Breast epithelium (tissue), 3 donors: ENCODE measurements at regions not wholly inside any gene's neighbourhood (a gene's known extent, or its start where the extent isn't known, plus 50 kb on each side); places are given as distances from the start of the nearest gene placed in this dataset.

Experiments used
- POLR2A ChIP-seq: fragments of 450-650 bp; IDR thresholded peaks from one replicate; pipeline ENCODE4 v1.6.1; 2016; ENCODE audit warnings: antibody characterized with exemption, mild to moderate bottlenecking, moderate library complexity
- POLR2AphosphoS5 ChIP-seq, 3 donors: sonication (generic); formaldehyde crosslinking; IDR thresholded peaks; one replicate each; pipeline ENCODE4 v1.6.1; 2017; ENCODE audit warnings: antibody characterized with exemption in 3 of 3
- TF ChIP-seq, protein P1 (sequence below), 3 donors: fragments of 450-650 bp; IDR thresholded peaks; one replicate each; pipeline ENCODE4 v1.5.1; 2016 to 2017; ENCODE audit warnings: antibody characterized with exemption in 3 of 3, mild to moderate bottlenecking in 3 of 3, moderate library complexity in 3 of 3

DNA sequence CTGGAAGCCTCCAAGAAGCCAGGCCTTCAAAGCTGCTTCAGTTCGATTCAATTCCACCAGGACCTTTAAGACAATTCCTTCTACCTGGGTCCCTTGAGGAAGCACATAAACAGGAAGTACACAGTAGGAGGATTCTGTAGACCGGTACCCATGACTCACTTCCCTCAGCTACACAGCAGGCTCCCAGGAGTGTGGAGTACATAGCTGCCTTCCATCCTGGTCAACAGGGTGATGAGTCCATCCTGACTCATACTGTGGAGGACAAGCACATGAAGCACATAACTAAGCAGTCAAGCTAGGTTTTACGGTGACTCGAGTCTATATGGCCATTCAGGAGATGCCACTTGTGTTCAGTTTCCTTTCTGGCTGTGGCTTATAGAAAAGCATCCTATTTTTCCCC is 197.6 kb upstream of the RBM19 start:
- TF ChIP-seq, protein P1, sequence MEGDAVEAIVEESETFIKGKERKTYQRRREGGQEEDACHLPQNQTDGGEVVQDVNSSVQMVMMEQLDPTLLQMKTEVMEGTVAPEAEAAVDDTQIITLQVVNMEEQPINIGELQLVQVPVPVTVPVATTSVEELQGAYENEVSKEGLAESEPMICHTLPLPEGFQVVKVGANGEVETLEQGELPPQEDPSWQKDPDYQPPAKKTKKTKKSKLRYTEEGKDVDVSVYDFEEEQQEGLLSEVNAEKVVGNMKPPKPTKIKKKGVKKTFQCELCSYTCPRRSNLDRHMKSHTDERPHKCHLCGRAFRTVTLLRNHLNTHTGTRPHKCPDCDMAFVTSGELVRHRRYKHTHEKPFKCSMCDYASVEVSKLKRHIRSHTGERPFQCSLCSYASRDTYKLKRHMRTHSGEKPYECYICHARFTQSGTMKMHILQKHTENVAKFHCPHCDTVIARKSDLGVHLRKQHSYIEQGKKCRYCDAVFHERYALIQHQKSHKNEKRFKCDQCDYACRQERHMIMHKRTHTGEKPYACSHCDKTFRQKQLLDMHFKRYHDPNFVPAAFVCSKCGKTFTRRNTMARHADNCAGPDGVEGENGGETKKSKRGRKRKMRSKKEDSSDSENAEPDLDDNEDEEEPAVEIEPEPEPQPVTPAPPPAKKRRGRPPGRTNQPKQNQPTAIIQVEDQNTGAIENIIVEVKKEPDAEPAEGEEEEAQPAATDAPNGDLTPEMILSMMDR (IDR thresholded peaks at IDR 0.05): no peak
- TF ChIP-seq POLR2AphosphoS5 (IDR thresholded peaks at IDR 0.05) (no peak), POLR2A (no peak)
